ENCODE measurements at regions not wholly inside any gene's neighbourhood (a gene's known extent, or its start where the extent isn't known, plus 50 kb on each side); places are given as distances from the start of the nearest gene placed in this dataset.

GRCh38 chr22:48438800-48439559 lies 1388.7 kb downstream of the BRD1 start:
- ChIA-PET CTCF (no interaction called here), POLR2A (no interaction called here)
- in situ Hi-C loops (cut with HindIII; ENCODE audit: low pct_unique_long_range_greater_than_20kb, low sequenced_read_pairs) = no loop called here
- ATAC-seq = no peak
- H3K27me3 ChIP-seq (ENCODE audit: control insufficient read depth, insufficient read depth, low read length) = no peaks in the 10 kb centered on the region; the same call in 1 of the 2 replicates
- no peaks in the 10 kb centered on the region for H3K9me3 ChIP-seq (ENCODE audit: control insufficient read depth, insufficient read depth, low read depth, low read length)
- intact Hi-C loops (cut with micrococcal nuclease; ENCODE audit: unreplicated experiment) = no loop called here
- no peak overlapping the region for H3K27ac ChIP-seq (ENCODE audit: low read length)
- DNase-seq (ENCODE audit: low read depth, low spot score) = no peak
- no peaks in the 10 kb centered on the region for H3K36me3 ChIP-seq (ENCODE audit: control insufficient read depth, insufficient read depth, low read length)
- TF ChIP-seq TCF7L2 (IDR thresholded peaks at IDR 0.05; ENCODE audit: low read depth, low read length) = no peak
- TF ChIP-seq CTCF (IDR thresholded peaks at IDR 0.05) = no peak
- no peak for TF ChIP-seq SIN3A (IDR thresholded peaks at IDR 0.05; ENCODE audit: borderline replicate concordance, insufficient read depth, low read depth, low read length)
- TF ChIP-seq REST (IDR thresholded peaks at IDR 0.05; ENCODE audit: insufficient read depth in 1 of 2, low read depth in 2 of 2, low read length in 1 of 2) = no peak
- TF ChIP-seq POLR2AphosphoS5 (IDR thresholded peaks at IDR 0.05; ENCODE audit: low read depth, low read length) = no peak
- H3K4me1 ChIP-seq (ENCODE audit: control insufficient read depth, insufficient read depth, low read length) = no peaks in the 10 kb centered on the region
- no TSS peak for BruUV-seq (replicated peaks)
- H3K4me3 ChIP-seq (ENCODE audit: low read depth in 2 of 2, low read length in 2 of 2) = no peak overlapping the region

GRCh38 chr22:48438096-48438495 lies 1389.6 kb downstream of the BRD1 start:
- Histone ChIP-seq H3K27me3 (ENCODE audit: control insufficient read depth, insufficient read depth, low read length) (no peaks in the 10 kb centered on the region; the same call in 1 of the 2 replicates), H3K4me1 (ENCODE audit: control insufficient read depth, insufficient read depth, low read length) (no peaks in the 10 kb centered on the region), H3K36me3 (ENCODE audit: control insufficient read depth, insufficient read depth, low read length) (no peaks in the 10 kb centered on the region), H3K27ac (ENCODE audit: low read length) (no peak overlapping the region), H3K4me3 (ENCODE audit: low read depth in 2 of 2, low read length in 2 of 2) (no peak overlapping the region), H3K9me3 (ENCODE audit: control insufficient read depth, insufficient read depth, low read depth, low read length) (no peaks in the 10 kb centered on the region)
- DNase-seq (ENCODE audit: low read depth, low spot score) (no peak), ATAC-seq (no peak)
- BruUV-seq (replicated peaks) = no TSS peak
- intact Hi-C loops (cut with micrococcal nuclease; ENCODE audit: unreplicated experiment) = no loop called here
- POLR2A ChIA-PET = no interaction called here
- CTCF ChIA-PET = no interaction called here
- in situ Hi-C loops (cut with HindIII; ENCODE audit: low pct_unique_long_range_greater_than_20kb, low sequenced_read_pairs) = no loop called here
- no peak for TF ChIP-seq REST (IDR thresholded peaks at IDR 0.05; ENCODE audit: insufficient read depth in 1 of 2, low read depth in 2 of 2, low read length in 1 of 2)
- no peak for TF ChIP-seq SIN3A (IDR thresholded peaks at IDR 0.05; ENCODE audit: borderline replicate concordance, insufficient read depth, low read depth, low read length)
- TF ChIP-seq POLR2AphosphoS5 (IDR thresholded peaks at IDR 0.05; ENCODE audit: low read depth, low read length) = no peak
- TF ChIP-seq TCF7L2 (IDR thresholded peaks at IDR 0.05; ENCODE audit: low read depth, low read length) = no peak
- TF ChIP-seq CTCF (IDR thresholded peaks at IDR 0.05) = no peak

Data from Panc1 (cell line).